ENCODE measurements at regions not wholly inside any gene's neighbourhood (a gene's known extent, or its start where the extent isn't known, plus 50 kb on each side); places are given as distances from the start of the nearest gene placed in this dataset.

- FAIRE-seq (no peak), DNase-seq (ENCODE audit: insufficient read length, low spot score) (no peak)
- TF ChIP-seq CTCF (IDR thresholded peaks at IDR 0.05; ENCODE audit: insufficient read depth, missing control alignments), result no peak
Observed at GRCh38 chr9:6076851-6077250, 61.4 kb upstream of the RANBP6 start.

- no peak for DNase-seq (ENCODE audit: insufficient read length, low spot score)
- no peak for FAIRE-seq
- no peak for TF ChIP-seq CTCF (IDR thresholded peaks at IDR 0.05; ENCODE audit: insufficient read depth, missing control alignments)
Observed at GRCh38 chr9:6073731-6074130, 58.3 kb upstream of the RANBP6 start.

- FAIRE-seq (no peak), DNase-seq (ENCODE audit: insufficient read length, low spot score) (no peak)
- TF ChIP-seq CTCF (IDR thresholded peaks at IDR 0.05; ENCODE audit: insufficient read depth, missing control alignments), result no peak
Observed at GRCh38 chr9:6072865-6073264, 57.4 kb upstream of the RANBP6 start.

- DNase-seq (ENCODE audit: insufficient read length, low spot score) (no peak), FAIRE-seq (no peak)
- no peak for TF ChIP-seq CTCF (IDR thresholded peaks at IDR 0.05; ENCODE audit: insufficient read depth, missing control alignments)
Observed at GRCh38 chr9:6072453-6072852, 57.0 kb upstream of the RANBP6 start.

GRCh38 chr9:6068983-6069382 is 53.6 kb upstream of the RANBP6 start:
- DNase-seq (ENCODE audit: insufficient read length, low spot score) (no peak), FAIRE-seq (no peak)
- no peak for TF ChIP-seq CTCF (IDR thresholded peaks at IDR 0.05; ENCODE audit: insufficient read depth, missing control alignments)

GRCh38 chr9:6067426-6067825 is 52.0 kb upstream of the RANBP6 start:
- no peak for DNase-seq (ENCODE audit: insufficient read length, low spot score)
- TF ChIP-seq CTCF (IDR thresholded peaks at IDR 0.05; ENCODE audit: insufficient read depth, missing control alignments), result no peak
- no peak for FAIRE-seq
